Liver (tissue), 8 donors: ENCODE measurements at regions not wholly inside any gene's neighbourhood (a gene's known extent, or its start where the extent isn't known, plus 50 kb on each side); places are given as distances from the start of the nearest gene placed in this dataset.
A peak's percentile ranks its signal among the peaks of the same experiment; 100 is the strongest.

Experiments
- DNase-seq: peaks from one replicate; pipeline ENCODE4 v3.0.0-alpha.2; 2017; ENCODE audit warnings: low spot score
- H3K27ac ChIP-seq, 2 donors: one replicate each; pipeline ENCODE4 v1.7.0; 2013; ENCODE audit warnings: inconsistent platforms in 2 of 2, low read length in 2 of 2, control low read depth in 1 of 2, low read depth in 1 of 2, mild to moderate bottlenecking in 1 of 2
- H3K27me3 ChIP-seq, 4 donors: one replicate each; pipeline versions ENCODE4 v1.6.1 to v1.7.0; 2013; ENCODE audit warnings: low read length in 3 of 4, inconsistent platforms in 1 of 4, mild to moderate bottlenecking in 1 of 4, moderate library complexity in 1 of 4; ENCODE audit not compliant: control insufficient read depth in 4 of 4, insufficient read depth in 4 of 4
- H3K36me3 ChIP-seq, 4 donors: one replicate each; pipeline versions ENCODE4 v1.6.1 to v1.7.0; 2013; ENCODE audit warnings: low read length in 3 of 4, mild to moderate bottlenecking in 3 of 4, low read depth in 1 of 4, moderate library complexity in 1 of 4; ENCODE audit not compliant: control insufficient read depth in 4 of 4, insufficient read depth in 3 of 4
- H3K4me1 ChIP-seq, 4 donors: one replicate each; pipeline versions ENCODE4 v1.6.1 to v1.7.0; 2013; ENCODE audit warnings: low read length in 3 of 4, mild to moderate bottlenecking in 3 of 4, moderate library complexity in 1 of 4; ENCODE audit not compliant: control insufficient read depth in 4 of 4, insufficient read depth in 4 of 4
- H3K4me3 ChIP-seq, 3 donors: one replicate each; pipeline versions ENCODE4 v1.6.1 to v1.7.0; 2013; ENCODE audit warnings: low read length in 3 of 3, control low read depth in 1 of 3, low read depth in 1 of 3, mild to moderate bottlenecking in 1 of 3
- H3K9ac ChIP-seq, 2 donors: one replicate each; pipeline ENCODE4 v1.7.0; 2013; ENCODE audit warnings: low read length in 2 of 2, mild to moderate bottlenecking in 2 of 2, moderate library complexity in 2 of 2, control low read depth in 1 of 2, low read depth in 1 of 2
- H3K9me3 ChIP-seq, 4 donors: one replicate each; pipeline versions ENCODE4 v1.6.1 to v1.7.0; 2013; ENCODE audit warnings: low read length in 3 of 4; ENCODE audit not compliant: control insufficient read depth in 4 of 4
- CTCF ChIP-seq: fragments of 150-350 bp; IDR thresholded peaks from 2 replicates; pipeline ENCODE4 v1.5.1; 2017; ENCODE audit warnings: improper control_type of control experiment, low read depth, low read length; ENCODE audit not compliant: missing input control
- FOXA2 ChIP-seq: IDR thresholded peaks from 2 replicates; pipeline ENCODE4 v1.6.1; 2016; ENCODE audit warnings: antibody characterized with exemption
- GABPA ChIP-seq, 2 donors: IDR thresholded peaks in 1 of 2; conservative IDR thresholded peaks in 1 of 2; 2 replicates each; pipeline ENCODE4 v1.6.1; 2016; ENCODE audit warnings: antibody characterized with exemption in 2 of 2, mild to moderate bottlenecking in 1 of 2, moderate library complexity in 1 of 2
- HNF4A ChIP-seq, 2 donors: conservative IDR thresholded peaks; 2 replicates each; pipeline ENCODE4 v1.6.1; 2016; ENCODE audit warnings: antibody characterized with exemption in 2 of 2, mild to moderate bottlenecking in 2 of 2
- HNF4G ChIP-seq: IDR thresholded peaks from 2 replicates; pipeline ENCODE4 v1.6.1; 2016; ENCODE audit warnings: antibody characterized with exemption
- MAX ChIP-seq: IDR thresholded peaks from 2 replicates; pipeline ENCODE4 v1.6.1; 2016; ENCODE audit warnings: antibody characterized with exemption
- RAD21 ChIP-seq, 2 donors: IDR thresholded peaks; 2 replicates each; pipeline ENCODE4 v1.6.1; 2016; ENCODE audit warnings: antibody characterized with exemption in 2 of 2, mild to moderate bottlenecking in 2 of 2
- RXRA ChIP-seq, 2 donors: IDR thresholded peaks; 2 replicates each; pipeline ENCODE4 v1.6.1; 2017 to 2018; ENCODE audit warnings: antibody characterized with exemption in 2 of 2, mild to moderate bottlenecking in 1 of 2
- SP1 ChIP-seq: IDR thresholded peaks from 2 replicates; pipeline ENCODE4 v1.6.1; 2018; ENCODE audit warnings: antibody characterized with exemption, mild to moderate bottlenecking
- TAF1 ChIP-seq: conservative IDR thresholded peaks from 2 replicates; pipeline ENCODE4 v1.6.1; 2016; ENCODE audit warnings: antibody characterized with exemption, mild to moderate bottlenecking
- YY1 ChIP-seq: IDR thresholded peaks from 2 replicates; pipeline ENCODE4 v1.6.1; 2016; ENCODE audit warnings: antibody characterized with exemption, mild to moderate bottlenecking
- WGBS: extraction: QIAGEN DNeasy Blood & Tissue Kit; methylation state at CpG from one replicate; pipeline ENCODE4 v1.1.7; 2013; 5-methylcytosine and 5-hydroxymethylcytosine counted together
- TF ChIP-seq, protein P1 (sequence below): IDR thresholded peaks from 2 replicates; pipeline ENCODE4 v1.6.1; 2016; ENCODE audit warnings: antibody characterized with exemption
- TF ChIP-seq, protein P2 (sequence below): IDR thresholded peaks from 2 replicates; pipeline ENCODE4 v1.6.1; 2016; ENCODE audit warnings: antibody characterized with exemption
- donor health status: healthy.
- donor health status: healthy.
- donor health status: healthy.
- donor health status: healthy.
- donor health status: healthy.

- H3K4me1 ChIP-seq, result no peaks in the 10 kb centered on the region
- TF ChIP-seq RAD21 (IDR thresholded peaks at IDR 0.05), result peak in 1 of 2 donors; percentile 34
- TF ChIP-seq, protein P1, sequence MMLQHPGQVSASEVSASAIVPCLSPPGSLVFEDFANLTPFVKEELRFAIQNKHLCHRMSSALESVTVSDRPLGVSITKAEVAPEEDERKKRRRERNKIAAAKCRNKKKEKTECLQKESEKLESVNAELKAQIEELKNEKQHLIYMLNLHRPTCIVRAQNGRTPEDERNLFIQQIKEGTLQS, result no peak
- H3K27ac ChIP-seq, result no peak overlapping the region
- H3K36me3 ChIP-seq, result no peaks in the 10 kb centered on the region
- DNase-seq, result no peak
- H3K27me3 ChIP-seq, result no peaks in the 10 kb centered on the region
- no peaks in the 10 kb centered on the region for H3K9me3 ChIP-seq
- H3K4me3 ChIP-seq, result no peak overlapping the region
- H3K9ac ChIP-seq, result no peak overlapping the region
- 79% methylated on average over 14 of the region's 14 CpGs for WGBS
These were observed 72.0 kb upstream of the IQSEC1 start for GRCh38 chr3:13145131-13145825.

- no peak for DNase-seq
- 91% methylated on average over 25 of the region's 25 CpGs for WGBS
- TF ChIP-seq HNF4G, result no peak
- TF ChIP-seq, protein P2, sequence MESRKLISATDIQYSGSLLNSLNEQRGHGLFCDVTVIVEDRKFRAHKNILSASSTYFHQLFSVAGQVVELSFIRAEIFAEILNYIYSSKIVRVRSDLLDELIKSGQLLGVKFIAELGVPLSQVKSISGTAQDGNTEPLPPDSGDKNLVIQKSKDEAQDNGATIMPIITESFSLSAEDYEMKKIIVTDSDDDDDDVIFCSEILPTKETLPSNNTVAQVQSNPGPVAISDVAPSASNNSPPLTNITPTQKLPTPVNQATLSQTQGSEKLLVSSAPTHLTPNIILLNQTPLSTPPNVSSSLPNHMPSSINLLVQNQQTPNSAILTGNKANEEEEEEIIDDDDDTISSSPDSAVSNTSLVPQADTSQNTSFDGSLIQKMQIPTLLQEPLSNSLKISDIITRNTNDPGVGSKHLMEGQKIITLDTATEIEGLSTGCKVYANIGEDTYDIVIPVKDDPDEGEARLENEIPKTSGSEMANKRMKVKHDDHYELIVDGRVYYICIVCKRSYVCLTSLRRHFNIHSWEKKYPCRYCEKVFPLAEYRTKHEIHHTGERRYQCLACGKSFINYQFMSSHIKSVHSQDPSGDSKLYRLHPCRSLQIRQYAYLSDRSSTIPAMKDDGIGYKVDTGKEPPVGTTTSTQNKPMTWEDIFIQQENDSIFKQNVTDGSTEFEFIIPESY, result no peak
- TF ChIP-seq CTCF, result no peak
- no peak for TF ChIP-seq YY1
- no peak for TF ChIP-seq HNF4A (conservative IDR thresholded peaks at IDR 0.05)
- no peak for TF ChIP-seq GABPA (IDR thresholded peaks at IDR 0.05 in 1 of 2, conservative IDR thresholded peaks at IDR 0.05 in 1 of 2)
- TF ChIP-seq TAF1, result no peak
- TF ChIP-seq SP1, result no peak
- no peak for TF ChIP-seq RXRA (IDR thresholded peaks at IDR 0.05)
- TF ChIP-seq FOXA2, result no peak
- TF ChIP-seq, protein P1, result no peak
- TF ChIP-seq MAX, result no peak
- Histone ChIP-seq H3K4me3 (no peak overlapping the region), H3K27ac (no peak overlapping the region), H3K9me3 (no peaks in the 10 kb centered on the region), H3K9ac (no peak overlapping the region), H3K36me3 (no peaks in the 10 kb centered on the region), H3K27me3 (no peaks in the 10 kb centered on the region), H3K4me1 (no peaks in the 10 kb centered on the region)
These were observed 71.2 kb upstream of the IQSEC1 start for GRCh38 chr3:13144163-13145023.
